Prostate gland (tissue), 2 donors: ENCODE measurements at regions not wholly inside any gene's neighbourhood (a gene's known extent, or its start where the extent isn't known, plus 50 kb on each side); places are given as distances from the start of the nearest gene placed in this dataset.

Experiments used
- DNase-seq: peaks from one replicate; pipeline ENCODE4 v3.0.0-alpha.2; 2019; ENCODE audit warnings: low spot score
- H3K27ac ChIP-seq, 2 donors: fragments of 200-600 bp; sonication (generic); 2 replicates each; pipeline ENCODE4 v1.5.1; 2017 to 2019
- H3K27me3 ChIP-seq: fragments of 200-600 bp; sonication (generic); replicated peaks from 2 replicates; pipeline ENCODE4 v1.5.1; 2019; ENCODE audit not compliant: insufficient read depth
- H3K36me3 ChIP-seq, 2 donors: fragments of 200-600 bp; sonication (generic); 1 replicate in 1 of 2; 2 replicates in 1 of 2; pipeline versions ENCODE4 v1.5.1 to v1.8.1; 2017 to 2019
- H3K4me1 ChIP-seq: fragments of 200-600 bp; sonication (generic); replicated peaks from 2 replicates; pipeline ENCODE4 v1.5.1; 2019
- H3K4me3 ChIP-seq, 2 donors: fragments of 200-600 bp; sonication (generic); 2 replicates each; pipeline ENCODE4 v1.5.1; 2017 to 2019
- H3K9me3 ChIP-seq: fragments of 200-600 bp; sonication (generic); 2 replicates; pipeline ENCODE4 v1.5.1; 2017
- POLR2A ChIP-seq: fragments of 450-650 bp; IDR thresholded peaks from one replicate; pipeline ENCODE4 v1.6.1; 2016; ENCODE audit warnings: antibody characterized with exemption, mild to moderate bottlenecking
- POLR2AphosphoS5 ChIP-seq: sonication (generic); formaldehyde crosslinking; IDR thresholded peaks from one replicate; pipeline ENCODE4 v1.6.1; 2017; ENCODE audit warnings: antibody characterized with exemption
- WGBS: methylation state at CpG from one replicate; pipeline ENCODE4 v1.1.5; 2018; 5-methylcytosine and 5-hydroxymethylcytosine counted together
- intact Hi-C: fragments of 100-400 bp; cut with DNase I; formaldehyde crosslinking; loops from one replicate; pipeline ENCODE4 v1.14.2; 2022
- TF ChIP-seq, protein P1 (sequence below), 4 experiments: fragments of 200-600 bp in 2 of 4; fragments of 450-650 bp in 2 of 4; sonication (generic) in 2 of 4; IDR thresholded peaks; 1 replicate in 3 of 4; 2 replicates in 1 of 4; pipeline ENCODE4 v1.5.1; 2016 to 2019; ENCODE audit warnings: antibody characterized with exemption in 4 of 4, mild to moderate bottlenecking in 2 of 4, moderate library complexity in 2 of 4

DNA sequence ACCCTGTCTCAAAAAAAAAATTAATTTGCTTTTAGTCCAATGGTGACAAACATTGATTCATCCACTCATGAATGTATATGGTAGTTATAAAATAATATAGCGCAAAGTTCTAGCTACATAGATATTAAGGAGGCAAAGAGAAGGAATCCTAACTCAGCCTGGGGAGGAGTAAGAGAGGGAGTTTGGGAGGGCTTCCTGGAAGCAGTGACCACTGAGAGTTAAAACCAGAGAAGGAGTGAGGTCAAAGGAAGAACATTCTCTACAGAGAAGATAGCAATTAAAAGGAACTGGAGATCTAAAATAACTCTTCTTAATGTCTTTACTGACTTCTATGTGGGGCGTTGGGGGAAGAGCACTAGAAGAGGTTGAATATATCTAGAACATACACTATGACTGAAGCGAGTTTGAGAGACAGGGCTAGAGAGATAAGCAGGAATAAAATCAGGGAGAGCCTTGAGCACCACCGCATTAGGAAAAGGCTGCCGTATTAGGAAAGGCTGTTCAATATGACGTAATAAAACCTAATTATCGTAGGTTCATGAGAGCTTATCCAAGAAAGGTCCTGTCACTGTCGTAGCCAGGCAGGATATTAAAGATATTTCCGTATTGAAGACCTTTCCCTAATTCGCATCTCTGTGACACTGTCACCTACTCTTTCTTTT, 81.8 kb upstream of the CNKSR3 start:
- no peaks in the 10 kb centered on the region for H3K27me3 ChIP-seq
- TF ChIP-seq, protein P1, sequence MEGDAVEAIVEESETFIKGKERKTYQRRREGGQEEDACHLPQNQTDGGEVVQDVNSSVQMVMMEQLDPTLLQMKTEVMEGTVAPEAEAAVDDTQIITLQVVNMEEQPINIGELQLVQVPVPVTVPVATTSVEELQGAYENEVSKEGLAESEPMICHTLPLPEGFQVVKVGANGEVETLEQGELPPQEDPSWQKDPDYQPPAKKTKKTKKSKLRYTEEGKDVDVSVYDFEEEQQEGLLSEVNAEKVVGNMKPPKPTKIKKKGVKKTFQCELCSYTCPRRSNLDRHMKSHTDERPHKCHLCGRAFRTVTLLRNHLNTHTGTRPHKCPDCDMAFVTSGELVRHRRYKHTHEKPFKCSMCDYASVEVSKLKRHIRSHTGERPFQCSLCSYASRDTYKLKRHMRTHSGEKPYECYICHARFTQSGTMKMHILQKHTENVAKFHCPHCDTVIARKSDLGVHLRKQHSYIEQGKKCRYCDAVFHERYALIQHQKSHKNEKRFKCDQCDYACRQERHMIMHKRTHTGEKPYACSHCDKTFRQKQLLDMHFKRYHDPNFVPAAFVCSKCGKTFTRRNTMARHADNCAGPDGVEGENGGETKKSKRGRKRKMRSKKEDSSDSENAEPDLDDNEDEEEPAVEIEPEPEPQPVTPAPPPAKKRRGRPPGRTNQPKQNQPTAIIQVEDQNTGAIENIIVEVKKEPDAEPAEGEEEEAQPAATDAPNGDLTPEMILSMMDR (IDR thresholded peaks at IDR 0.05): no peak
- TF ChIP-seq POLR2AphosphoS5: no peak
- no peak for TF ChIP-seq POLR2A
- no peaks in the 10 kb centered on the region for H3K36me3 ChIP-seq
- no peaks in the 10 kb centered on the region for H3K9me3 ChIP-seq
- H3K4me1 ChIP-seq: no peaks in the 10 kb centered on the region
- no peak overlapping the region for H3K4me3 ChIP-seq
- no peak for DNase-seq
- 90% methylated on average over 10 of the region's 10 CpGs for WGBS
- intact Hi-C loops: no loop called here
- H3K27ac ChIP-seq: no peak overlapping the region

GRCh38 chr6:154593122-154593521, 82.6 kb upstream of the CNKSR3 start:
- TF ChIP-seq POLR2A (no peak), POLR2AphosphoS5 (no peak)
- TF ChIP-seq, protein P1 (IDR thresholded peaks at IDR 0.05): no peak
- no peaks in the 10 kb centered on the region for H3K4me1 ChIP-seq
- H3K36me3 ChIP-seq: no peaks in the 10 kb centered on the region
- H3K27me3 ChIP-seq: no peaks in the 10 kb centered on the region
- H3K9me3 ChIP-seq: no peaks in the 10 kb centered on the region
- DNase-seq: no peak
- H3K27ac ChIP-seq: no peak overlapping the region
- no peak overlapping the region for H3K4me3 ChIP-seq
- intact Hi-C loops: no loop called here
- WGBS: 72% methylated on average over 7 of the region's 7 CpGs

GRCh38 chr6:154594496-154595198, 84.2 kb upstream of the CNKSR3 start:
- 94% methylated on average over 9 of the region's 9 CpGs for WGBS
- intact Hi-C loops: no loop called here
- no peak for TF ChIP-seq POLR2AphosphoS5
- no peak for TF ChIP-seq POLR2A
- TF ChIP-seq, protein P1 (IDR thresholded peaks at IDR 0.05): no peak
- Histone ChIP-seq H3K27ac (no peak overlapping the region), H3K27me3 (no peaks in the 10 kb centered on the region), H3K9me3 (no peaks in the 10 kb centered on the region), H3K4me1 (no peaks in the 10 kb centered on the region), H3K4me3 (no peak overlapping the region), H3K36me3 (no peaks in the 10 kb centered on the region)
- DNase-seq: no peak

DNA sequence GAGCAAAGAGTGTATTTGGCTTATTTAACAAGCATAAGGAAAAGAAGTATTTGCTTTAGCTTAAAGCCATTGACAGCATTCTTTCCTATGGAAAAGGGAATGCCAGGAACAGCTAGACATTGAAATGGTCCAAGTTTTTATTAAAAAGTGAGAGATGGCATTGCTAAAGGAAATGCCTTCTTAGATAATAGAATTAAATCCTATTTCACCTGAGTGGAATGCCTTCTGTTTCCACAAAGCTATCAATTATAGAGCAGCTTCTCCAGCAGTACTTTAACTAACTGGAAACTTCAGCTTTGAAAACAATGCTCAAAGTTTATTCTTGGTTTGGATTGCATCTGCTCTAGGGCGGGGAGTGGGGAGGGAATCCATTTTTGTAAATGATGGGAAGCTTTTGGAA, 85.1 kb upstream of the CNKSR3 start:
- Histone ChIP-seq H3K36me3 (no peaks in the 10 kb centered on the region), H3K4me3 (no peak overlapping the region), H3K4me1 (no peaks in the 10 kb centered on the region), H3K27ac (no peak overlapping the region), H3K27me3 (no peaks in the 10 kb centered on the region), H3K9me3 (no peaks in the 10 kb centered on the region)
- WGBS: 72% methylated on average over 1 of the region's 1 CpG
- intact Hi-C loops: no loop called here
- TF ChIP-seq, protein P1 (IDR thresholded peaks at IDR 0.05): no peak
- TF ChIP-seq POLR2A (no peak), POLR2AphosphoS5 (no peak)
- DNase-seq: no peak

GRCh38 chr6:154596009-154596408, 85.5 kb upstream of the CNKSR3 start:
- H3K27ac ChIP-seq: no peak overlapping the region
- WGBS: 72% methylated on average over 2 of the region's 2 CpGs
- no peaks in the 10 kb centered on the region for H3K4me1 ChIP-seq
- DNase-seq: no peak
- H3K36me3 ChIP-seq: no peaks in the 10 kb centered on the region
- TF ChIP-seq, protein P1 (IDR thresholded peaks at IDR 0.05): no peak
- intact Hi-C loops: no loop called here
- H3K27me3 ChIP-seq: no peaks in the 10 kb centered on the region
- no peaks in the 10 kb centered on the region for H3K9me3 ChIP-seq
- H3K4me3 ChIP-seq: no peak overlapping the region
